HG03108 (cell line): ENCODE measurements at regions not wholly inside any gene's neighbourhood (a gene's known extent, or its start where the extent isn't known, plus 50 kb on each side); places are given as distances from the start of the nearest gene placed in this dataset.
"Not testable (repeated sequence)": the region's sequence is repeated elsewhere in the genome, so short reads cannot be mapped to it uniquely, and the experiment has no call there.

Experiments
- ATAC-seq: cut with Tn5 transposase; IDR thresholded peaks from one replicate; pipeline ENCODE4 v1.9.1; 2021; ENCODE audit warnings: moderate library complexity; ENCODE audit not compliant: unreplicated experiment

GRCh38 chr1:222012816-222013215, 270.9 kb upstream of the DUSP10 start:
- ATAC-seq = no peak

GRCh38 chr1:222010306-222010705, 268.4 kb upstream of the DUSP10 start:
- ATAC-seq = no peak

GRCh38 chr1:222009105-222009730, 267.3 kb upstream of the DUSP10 start:
- ATAC-seq = no peak

GRCh38 chr1:222006715-222007114, 264.8 kb upstream of the DUSP10 start:
- ATAC-seq = no peak

GRCh38 chr1:222004784-222005183, 262.9 kb upstream of the DUSP10 start:
- no peak for ATAC-seq

GRCh38 chr1:222004034-222004433, 262.1 kb upstream of the DUSP10 start:
- ATAC-seq = no peak

GRCh38 chr1:222002503-222002902, 260.6 kb upstream of the DUSP10 start:
- no peak for ATAC-seq

- ATAC-seq = no peak
Observed at GRCh38 chr1:222000131-222000530, 258.2 kb upstream of the DUSP10 start.

GRCh38 chr1:221998781-221999180, 256.9 kb upstream of the DUSP10 start:
- no peak for ATAC-seq

GRCh38 chr1:221998186-221998612, 256.3 kb upstream of the DUSP10 start:
- no peak for ATAC-seq

- not testable (repeated sequence) for ATAC-seq
Observed at GRCh38 chr1:221997012-221997411, 255.1 kb upstream of the DUSP10 start.

GRCh38 chr1:221994939-221995338, 253.1 kb upstream of the DUSP10 start:
- no peak for ATAC-seq

GRCh38 chr1:221994274-221994698, 252.4 kb upstream of the DUSP10 start:
- peak; percentile 37 for ATAC-seq

- ATAC-seq = no peak
Observed at GRCh38 chr1:221993444-221993948, 251.6 kb upstream of the DUSP10 start.

- peak; percentile 49 for ATAC-seq
Observed at GRCh38 chr1:221992427-221992826, 250.5 kb upstream of the DUSP10 start.

- no peak for ATAC-seq
Observed at GRCh38 chr1:221991221-221991620, 249.3 kb upstream of the DUSP10 start.

GRCh38 chr1:221989741-221990140, 247.9 kb upstream of the DUSP10 start:
- no peak for ATAC-seq

GRCh38 chr1:221988829-221989228, 246.9 kb upstream of the DUSP10 start:
- no peak for ATAC-seq

- no peak for ATAC-seq
Observed at GRCh38 chr1:221987860-221988520, 246.1 kb upstream of the DUSP10 start.

- ATAC-seq = no peak
Observed at GRCh38 chr1:221983444-221983843, 241.6 kb upstream of the DUSP10 start.

- no peak for ATAC-seq
Observed at GRCh38 chr1:221981461-221981860, 239.6 kb upstream of the DUSP10 start.

GRCh38 chr1:221979444-221980032, 237.6 kb upstream of the DUSP10 start:
- no peak for ATAC-seq
